NCI-H524 (cell line): ENCODE measurements at regions not wholly inside any gene's neighbourhood (a gene's known extent, or its start where the extent isn't known, plus 50 kb on each side); places are given as distances from the start of the nearest gene placed in this dataset.

Experiments
- DNase-seq, 2 experiments: peaks; one replicate each; lab custom pipeline; 2025; lab: John Stamatoyannopoulos, UW

GRCh38 chr1:98068016-98068415 lies 147.2 kb upstream of the DPYD start:
- no peak for DNase-seq

- no peak for DNase-seq
These were observed 146.1 kb upstream of the DPYD start for GRCh38 chr1:98066911-98067310.

GRCh38 chr1:98059620-98060019 lies 138.8 kb upstream of the DPYD start:
- no peak for DNase-seq

GRCh38 chr1:98058676-98059075 lies 137.8 kb upstream of the DPYD start:
- DNase-seq: no peak

GRCh38 chr1:98057236-98057910 lies 136.5 kb upstream of the DPYD start:
- DNase-seq: no peak

GRCh38 chr1:98056781-98057180 lies 135.9 kb upstream of the DPYD start:
- DNase-seq: no peak

GRCh38 chr1:98055457-98055856 lies 134.6 kb upstream of the DPYD start:
- DNase-seq: no peak

- DNase-seq: no peak
These were observed 134.0 kb upstream of the DPYD start for GRCh38 chr1:98054786-98055185.

GRCh38 chr1:98054367-98054701 lies 133.5 kb upstream of the DPYD start:
- no peak for DNase-seq

- peak; percentile 15 to 49 for DNase-seq
These were observed 132.9 kb upstream of the DPYD start for GRCh38 chr1:98053471-98054366.

GRCh38 chr1:98051065-98051675 lies 130.3 kb upstream of the DPYD start:
- DNase-seq: peak; percentile 47 to 82

- peak; percentile 65 to 89 for DNase-seq
These were observed 128.7 kb upstream of the DPYD start for GRCh38 chr1:98049370-98050135.

- peak; percentile 38 to 58 for DNase-seq
These were observed 128.0 kb upstream of the DPYD start for GRCh38 chr1:98048751-98049325.

- peak; percentile 66 to 80 for DNase-seq
These were observed 127.4 kb upstream of the DPYD start for GRCh38 chr1:98048244-98048643.

- peak in 1 of 2 experiments; percentile 2 for DNase-seq
These were observed 126.3 kb upstream of the DPYD start for GRCh38 chr1:98047171-98047570.

GRCh38 chr1:98045767-98046641 lies 125.2 kb upstream of the DPYD start:
- DNase-seq: peak in 1 of 2 experiments; percentile 48

- no peak for DNase-seq
These were observed 124.5 kb upstream of the DPYD start for GRCh38 chr1:98045211-98045766.

GRCh38 chr1:98044766-98045165 lies 123.9 kb upstream of the DPYD start:
- no peak for DNase-seq

- DNase-seq: no peak
These were observed 123.3 kb upstream of the DPYD start for GRCh38 chr1:98044071-98044697.

- no peak for DNase-seq
These were observed 114.8 kb upstream of the DPYD start for GRCh38 chr1:98035602-98036002.
